LNCAP (cell line): ENCODE measurements at regions not wholly inside any gene's neighbourhood (a gene's known extent, or its start where the extent isn't known, plus 50 kb on each side); places are given as distances from the start of the nearest gene placed in this dataset.

Experiments used
- CTCF ChIP-seq: fragments of 450-650 bp; IDR thresholded peaks from 2 replicates; pipeline ENCODE4 v1.5.1; 2017; ENCODE audit warnings: mild to moderate bottlenecking

GRCh38 chr11:69940246-69940610 is 121.0 kb upstream of the FGF3 start:
- TF ChIP-seq CTCF = no peak

GRCh38 chr11:69941546-69942332 is 122.5 kb upstream of the FGF3 start:
- TF ChIP-seq CTCF = no peak

GRCh38 chr11:69942333-69942820 is 123.2 kb upstream of the FGF3 start:
- TF ChIP-seq CTCF = no peak

- peak; percentile 33 for TF ChIP-seq CTCF
Observed at GRCh38 chr11:69943066-69943465, 123.8 kb upstream of the FGF3 start.

GRCh38 chr11:69943506-69943905 is 124.3 kb upstream of the FGF3 start:
- TF ChIP-seq CTCF = no peak

GRCh38 chr11:69944146-69944795 is 125.1 kb upstream of the FGF3 start:
- TF ChIP-seq CTCF = no peak

GRCh38 chr11:69945157-69945556 is 125.9 kb upstream of the FGF3 start:
- no peak for TF ChIP-seq CTCF
